HG02973 (cell line): ENCODE measurements at regions not wholly inside any gene's neighbourhood (a gene's known extent, or its start where the extent isn't known, plus 50 kb on each side); places are given as distances from the start of the nearest gene placed in this dataset.
"Not testable (repeated sequence)": the region's sequence is repeated elsewhere in the genome, so short reads cannot be mapped to it uniquely, and the experiment has no call there.

Experiments used
- ATAC-seq: cut with Tn5 transposase; IDR thresholded peaks from one replicate; pipeline ENCODE4 v1.9.1; 2021; ENCODE audit warnings: moderate library complexity; ENCODE audit not compliant: unreplicated experiment

- no peak for ATAC-seq
Measured at GRCh38 chr16:56029026-56029425, 153.9 kb upstream of the CES5A start.

GRCh38 chr16:56022818-56023217, 147.6 kb upstream of the CES5A start:
- ATAC-seq, result no peak

GRCh38 chr16:56019274-56019673, 144.1 kb upstream of the CES5A start:
- ATAC-seq, result no peak

GRCh38 chr16:56013962-56014552, 138.9 kb upstream of the CES5A start:
- ATAC-seq, result no peak

- no peak for ATAC-seq
Measured at GRCh38 chr16:56012482-56012811, 137.3 kb upstream of the CES5A start.

GRCh38 chr16:56011808-56012481, 136.8 kb upstream of the CES5A start:
- ATAC-seq, result no peak

- no peak for ATAC-seq
Measured at GRCh38 chr16:56005958-56006357, 130.8 kb upstream of the CES5A start.

- ATAC-seq, result no peak
Measured at GRCh38 chr16:55999683-56000082, 124.5 kb upstream of the CES5A start.

- ATAC-seq, result no peak
Measured at GRCh38 chr16:55993088-55993487, 117.9 kb upstream of the CES5A start.

GRCh38 chr16:55992551-55992950, 117.4 kb upstream of the CES5A start:
- no peak for ATAC-seq

- no peak for ATAC-seq
Measured at GRCh38 chr16:55991843-55992242, 116.7 kb upstream of the CES5A start.

- no peak for ATAC-seq
Measured at GRCh38 chr16:55989569-55989907, 114.4 kb upstream of the CES5A start.

GRCh38 chr16:55988850-55989568, 113.8 kb upstream of the CES5A start:
- ATAC-seq, result not testable (repeated sequence)

GRCh38 chr16:55988013-55988412, 112.8 kb upstream of the CES5A start:
- no peak for ATAC-seq

- no peak for ATAC-seq
Measured at GRCh38 chr16:55982597-55982996, 107.4 kb upstream of the CES5A start.

- ATAC-seq, result no peak
Measured at GRCh38 chr16:55981557-55981956, 106.4 kb upstream of the CES5A start.

GRCh38 chr16:55976815-55977214, 101.6 kb upstream of the CES5A start:
- ATAC-seq, result no peak

- no peak for ATAC-seq
Measured at GRCh38 chr16:55971447-55971846, 96.3 kb upstream of the CES5A start.

- ATAC-seq, result no peak
Measured at GRCh38 chr16:55968221-55968620, 93.0 kb upstream of the CES5A start.

GRCh38 chr16:55964923-55965475, 89.8 kb upstream of the CES5A start:
- no peak for ATAC-seq

GRCh38 chr16:55955845-55956244, 80.7 kb upstream of the CES5A start:
- ATAC-seq, result no peak

GRCh38 chr16:55955424-55955823, 80.3 kb upstream of the CES5A start:
- no peak for ATAC-seq
